ENCODE measurements at regions not wholly inside any gene's neighbourhood (a gene's known extent, or its start where the extent isn't known, plus 50 kb on each side); places are given as distances from the start of the nearest gene placed in this dataset.

DNA sequence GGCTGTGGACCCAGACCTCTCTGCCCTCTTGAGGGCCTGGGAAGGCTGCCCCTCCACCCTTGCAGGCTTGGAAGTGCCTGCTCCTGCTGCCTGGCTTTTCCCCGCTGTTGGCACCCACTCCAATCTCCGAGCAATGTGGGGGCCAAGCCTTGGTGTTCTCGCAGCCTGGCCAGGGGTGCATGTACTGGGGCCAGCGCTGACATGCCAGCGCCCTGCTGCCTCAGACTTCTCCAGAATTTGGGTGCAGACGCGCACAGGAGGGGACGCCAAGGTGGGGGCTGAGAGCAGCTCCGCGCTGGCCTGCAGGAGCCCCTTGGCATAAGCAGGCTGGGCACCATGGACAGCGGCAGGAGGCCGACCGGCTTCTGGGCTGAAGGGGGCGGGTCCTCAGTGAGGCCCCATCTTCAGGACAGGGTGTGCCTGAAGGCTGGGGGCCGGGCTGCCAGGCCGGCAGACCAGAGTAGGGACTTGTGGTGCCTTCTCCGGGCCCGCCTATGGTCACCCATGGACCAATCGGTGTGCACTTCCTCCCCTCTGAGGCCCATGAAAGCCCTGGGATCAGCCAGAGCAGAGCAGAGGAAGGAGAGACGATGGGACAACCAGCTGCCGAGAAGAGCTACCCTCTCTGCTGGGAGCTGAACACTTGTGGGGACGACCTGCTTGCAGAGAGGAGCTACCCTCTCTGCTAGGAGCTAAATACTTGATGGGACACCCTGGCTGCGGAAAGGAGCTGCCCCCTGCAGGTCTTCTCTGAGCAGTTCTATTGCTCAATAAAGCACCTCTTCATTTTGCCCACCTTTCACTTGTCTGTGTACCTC lies 118.3 kb downstream of the DNAAF6 start:
- no peak overlapping the region for H4K5ac ChIP-seq (ENCODE audit: low read length)
- H3K27me3 ChIP-seq (ENCODE audit: insufficient read depth, low read length, poor library complexity): no peaks in the 10 kb centered on the region
- no peaks in the 10 kb centered on the region for H3K79me1 ChIP-seq (ENCODE audit: low read length)
- no peak overlapping the region for H3K4me2 ChIP-seq (ENCODE audit: low read length)
- no peak overlapping the region for H3K27ac ChIP-seq (ENCODE audit: low read depth, low read length)
- no peak overlapping the region for H3K18ac ChIP-seq (ENCODE audit: low read length)
- no peak overlapping the region for H3K4me3 ChIP-seq (ENCODE audit: low read length)
- no peaks in the 10 kb centered on the region for H3K36me3 ChIP-seq (ENCODE audit: control insufficient read depth, insufficient read depth, low read length)
- H3K9ac ChIP-seq (ENCODE audit: low read length): no peak overlapping the region
- no peak overlapping the region for H4K8ac ChIP-seq (ENCODE audit: low read depth, low read length)
- WGBS (ENCODE audit: extremely low coverage, insufficient coverage, low lambda C conversion rate): no CpG with 5 or more reads among the region's 23 CpGs
- no peak overlapping the region for H3K23ac ChIP-seq (ENCODE audit: low read length)
- no peak overlapping the region for H3K56ac ChIP-seq (ENCODE audit: low read length)
- H3K79me2 ChIP-seq (ENCODE audit: control insufficient read depth, insufficient read depth, low read length): no peaks in the 10 kb centered on the region
- H3K4me1 ChIP-seq (ENCODE audit: control insufficient read depth, low read depth, low read length): no peaks in the 10 kb centered on the region
- H2AK5ac ChIP-seq (ENCODE audit: low read length): no peak overlapping the region
- H2BK120ac ChIP-seq (ENCODE audit: low read depth, low read length): no peak overlapping the region
- H2BK15ac ChIP-seq (replicated peaks; ENCODE audit: low read depth): no peak overlapping the region
- no peak overlapping the region for H2BK5ac ChIP-seq (ENCODE audit: low read length)
- DNase-seq: peak; percentile 93
- H3K4ac ChIP-seq (ENCODE audit: low read depth, low read length): no peak overlapping the region

DNA sequence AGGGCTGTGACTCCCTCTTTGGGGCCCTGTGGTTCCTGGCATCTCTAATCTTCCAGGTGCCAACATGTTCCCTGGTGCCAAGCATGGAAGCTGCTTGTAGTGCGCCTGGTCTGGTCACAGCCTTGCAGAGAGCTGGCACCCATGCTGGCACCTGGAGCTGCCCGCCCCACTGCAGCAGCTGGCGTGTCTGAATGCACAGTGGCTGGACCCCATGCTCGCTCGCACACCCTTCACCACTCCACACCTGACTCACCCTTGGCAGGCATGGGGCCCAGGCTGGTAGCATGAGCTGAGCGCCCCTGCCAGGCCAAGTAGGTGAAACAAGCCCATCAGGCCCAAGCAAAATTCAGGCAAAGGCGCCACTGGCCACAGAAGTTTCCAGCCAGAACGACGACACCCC lies 119.1 kb downstream of the DNAAF6 start:
- H3K79me2 ChIP-seq (ENCODE audit: control insufficient read depth, insufficient read depth, low read length): no peaks in the 10 kb centered on the region
- no peak overlapping the region for H2AK5ac ChIP-seq (ENCODE audit: low read length)
- no peak overlapping the region for H3K9ac ChIP-seq (ENCODE audit: low read length)
- no peak overlapping the region for H2BK15ac ChIP-seq (replicated peaks; ENCODE audit: low read depth)
- H3K18ac ChIP-seq (ENCODE audit: low read length): no peak overlapping the region
- H3K36me3 ChIP-seq (ENCODE audit: control insufficient read depth, insufficient read depth, low read length): no peaks in the 10 kb centered on the region
- no peak overlapping the region for H3K4me2 ChIP-seq (ENCODE audit: low read length)
- no peak overlapping the region for H3K27ac ChIP-seq (ENCODE audit: low read depth, low read length)
- no peaks in the 10 kb centered on the region for H3K79me1 ChIP-seq (ENCODE audit: low read length)
- H3K4me1 ChIP-seq (ENCODE audit: control insufficient read depth, low read depth, low read length): no peaks in the 10 kb centered on the region
- H3K4me3 ChIP-seq (ENCODE audit: low read length): no peak overlapping the region
- no CpG with 5 or more reads among the region's 9 CpGs for WGBS (ENCODE audit: extremely low coverage, insufficient coverage, low lambda C conversion rate)
- H3K27me3 ChIP-seq (ENCODE audit: insufficient read depth, low read length, poor library complexity): no peaks in the 10 kb centered on the region
- no peak overlapping the region for H3K23ac ChIP-seq (ENCODE audit: low read length)
- no peak overlapping the region for H3K56ac ChIP-seq (ENCODE audit: low read length)
- H4K8ac ChIP-seq (ENCODE audit: low read depth, low read length): no peak overlapping the region
- no peak for DNase-seq
- H4K5ac ChIP-seq (ENCODE audit: low read length): no peak overlapping the region
- H2BK120ac ChIP-seq (ENCODE audit: low read depth, low read length): no peak overlapping the region
- H2BK5ac ChIP-seq (ENCODE audit: low read length): no peak overlapping the region
- no peak overlapping the region for H3K4ac ChIP-seq (ENCODE audit: low read depth, low read length)

DNA sequence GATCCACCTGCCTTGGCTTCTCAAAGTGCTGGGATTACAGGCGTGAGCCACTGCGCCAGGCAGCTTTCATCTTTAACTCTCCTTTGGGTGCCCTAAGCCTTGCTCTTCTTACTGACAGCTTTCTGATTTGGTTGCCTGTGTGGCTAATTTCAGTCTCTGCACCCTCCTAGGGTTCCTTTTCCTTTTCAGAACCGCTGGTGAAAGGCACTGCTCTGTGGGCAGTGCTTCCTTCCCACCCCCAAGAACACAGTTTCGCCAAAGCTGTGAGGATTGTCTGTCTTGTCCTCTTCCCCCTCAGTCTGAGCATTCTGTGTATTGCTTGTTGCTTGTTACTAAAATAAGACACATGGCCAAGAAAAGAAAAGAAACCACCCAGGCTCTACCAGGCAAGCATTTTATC lies 101.4 kb upstream of the FRMPD3 start:
- H3K9ac ChIP-seq (ENCODE audit: low read length): no peak overlapping the region
- no peaks in the 10 kb centered on the region for H3K27me3 ChIP-seq (ENCODE audit: insufficient read depth, low read length, poor library complexity)
- H2BK120ac ChIP-seq (ENCODE audit: low read depth, low read length): no peak overlapping the region
- no peak overlapping the region for H4K8ac ChIP-seq (ENCODE audit: low read depth, low read length)
- no peaks in the 10 kb centered on the region for H3K79me1 ChIP-seq (ENCODE audit: low read length)
- no peak overlapping the region for H3K4ac ChIP-seq (ENCODE audit: low read depth, low read length)
- no peak overlapping the region for H3K27ac ChIP-seq (ENCODE audit: low read depth, low read length)
- H2AK5ac ChIP-seq (ENCODE audit: low read length): no peak overlapping the region
- no peak overlapping the region for H3K4me2 ChIP-seq (ENCODE audit: low read length)
- no peaks in the 10 kb centered on the region for H3K79me2 ChIP-seq (ENCODE audit: control insufficient read depth, insufficient read depth, low read length)
- no peak overlapping the region for H3K4me3 ChIP-seq (ENCODE audit: low read length)
- WGBS (ENCODE audit: extremely low coverage, insufficient coverage, low lambda C conversion rate): no CpG with 5 or more reads among the region's 4 CpGs
- no peak overlapping the region for H4K5ac ChIP-seq (ENCODE audit: low read length)
- H3K36me3 ChIP-seq (ENCODE audit: control insufficient read depth, insufficient read depth, low read length): no peaks in the 10 kb centered on the region
- no peak overlapping the region for H3K18ac ChIP-seq (ENCODE audit: low read length)
- no peak overlapping the region for H3K23ac ChIP-seq (ENCODE audit: low read length)
- no peak overlapping the region for H3K56ac ChIP-seq (ENCODE audit: low read length)
- DNase-seq: no peak
- H2BK15ac ChIP-seq (replicated peaks; ENCODE audit: low read depth): no peak overlapping the region
- H2BK5ac ChIP-seq (ENCODE audit: low read length): no peak overlapping the region
- no peaks in the 10 kb centered on the region for H3K4me1 ChIP-seq (ENCODE audit: control insufficient read depth, low read depth, low read length)

DNA sequence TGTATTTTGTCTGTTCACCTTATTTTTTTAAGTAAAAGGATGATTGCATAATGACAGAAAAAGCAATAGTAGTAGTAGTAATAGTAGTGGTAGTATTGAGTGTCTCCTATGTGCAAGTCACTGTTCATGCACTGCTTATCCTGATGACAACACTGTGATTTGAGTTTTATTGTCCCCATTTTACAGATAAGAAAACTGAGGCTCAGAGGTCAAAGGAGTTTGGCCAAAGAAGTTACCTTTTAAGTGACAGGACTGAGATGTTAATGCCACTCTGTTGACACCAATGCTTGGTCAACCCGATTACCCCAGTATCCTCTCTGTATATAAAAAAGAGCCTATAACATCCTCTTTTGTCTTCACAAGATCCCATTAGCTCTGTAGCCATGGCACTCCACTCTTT lies 100.5 kb upstream of the FRMPD3 start:
- Histone ChIP-seq H3K23ac (ENCODE audit: low read length) (no peak overlapping the region), H3K27me3 (ENCODE audit: insufficient read depth, low read length, poor library complexity) (no peaks in the 10 kb centered on the region), H2BK5ac (ENCODE audit: low read length) (no peak overlapping the region), H3K79me2 (ENCODE audit: control insufficient read depth, insufficient read depth, low read length) (no peaks in the 10 kb centered on the region), H2BK120ac (ENCODE audit: low read depth, low read length) (no peak overlapping the region), H3K4ac (ENCODE audit: low read depth, low read length) (no peak overlapping the region), H4K8ac (ENCODE audit: low read depth, low read length) (no peak overlapping the region), H3K9ac (ENCODE audit: low read length) (no peak overlapping the region), H3K4me2 (ENCODE audit: low read length) (no peak overlapping the region), H4K5ac (ENCODE audit: low read length) (no peak overlapping the region), H3K79me1 (ENCODE audit: low read length) (no peaks in the 10 kb centered on the region), H3K27ac (ENCODE audit: low read depth, low read length) (no peak overlapping the region), H3K4me3 (ENCODE audit: low read length) (no peak overlapping the region), H2AK5ac (ENCODE audit: low read length) (no peak overlapping the region), H3K56ac (ENCODE audit: low read length) (no peak overlapping the region), H3K4me1 (ENCODE audit: control insufficient read depth, low read depth, low read length) (no peaks in the 10 kb centered on the region), H2BK15ac (replicated peaks; ENCODE audit: low read depth) (no peak overlapping the region), H3K18ac (ENCODE audit: low read length) (no peak overlapping the region), H3K36me3 (ENCODE audit: control insufficient read depth, insufficient read depth, low read length) (no peaks in the 10 kb centered on the region)
- no CpG with 5 or more reads among the region's 1 CpG for WGBS (ENCODE audit: extremely low coverage, insufficient coverage, low lambda C conversion rate)
- no peak for DNase-seq

DNA sequence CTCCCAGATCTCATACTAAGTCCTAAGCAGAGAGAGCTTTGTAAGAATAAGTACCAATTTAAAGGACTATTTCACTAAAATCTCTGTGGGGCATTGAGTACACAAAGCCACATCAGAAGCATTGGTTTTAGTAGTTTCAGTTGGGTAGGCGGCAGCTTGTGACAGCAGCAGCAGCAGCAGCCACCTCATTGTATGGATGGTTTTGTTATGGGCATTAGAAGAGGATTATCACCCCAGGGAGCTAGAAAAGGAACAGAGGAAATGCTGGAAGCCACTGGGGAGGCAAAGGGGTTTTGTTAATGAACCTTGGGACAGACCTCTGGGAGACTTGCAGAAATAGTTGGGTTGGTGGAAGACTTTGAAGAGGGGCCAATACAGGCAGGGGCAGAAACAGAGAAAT lies 93.9 kb upstream of the FRMPD3 start:
- peak; percentile 87 for DNase-seq
- no peak overlapping the region for H3K4me3 ChIP-seq (ENCODE audit: low read length)
- no peak overlapping the region for H3K18ac ChIP-seq (ENCODE audit: low read length)
- H3K23ac ChIP-seq (ENCODE audit: low read length): no peak overlapping the region
- no peak overlapping the region for H4K8ac ChIP-seq (ENCODE audit: low read depth, low read length)
- H3K4ac ChIP-seq (ENCODE audit: low read depth, low read length): no peak overlapping the region
- no peaks in the 10 kb centered on the region for H3K27me3 ChIP-seq (ENCODE audit: insufficient read depth, low read length, poor library complexity)
- no peak overlapping the region for H2BK5ac ChIP-seq (ENCODE audit: low read length)
- no peak overlapping the region for H3K27ac ChIP-seq (ENCODE audit: low read depth, low read length)
- H2BK120ac ChIP-seq (ENCODE audit: low read depth, low read length): no peak overlapping the region
- H3K9ac ChIP-seq (ENCODE audit: low read length): no peak overlapping the region
- peaks cover 3% of the 10 kb centered on the region for H3K4me1 ChIP-seq (ENCODE audit: control insufficient read depth, low read depth, low read length)
- H4K5ac ChIP-seq (ENCODE audit: low read length): no peak overlapping the region
- H3K36me3 ChIP-seq (ENCODE audit: control insufficient read depth, insufficient read depth, low read length): no peaks in the 10 kb centered on the region
- no peaks in the 10 kb centered on the region for H3K79me2 ChIP-seq (ENCODE audit: control insufficient read depth, insufficient read depth, low read length)
- H2AK5ac ChIP-seq (ENCODE audit: low read length): no peak overlapping the region
- H3K56ac ChIP-seq (ENCODE audit: low read length): no peak overlapping the region
- H2BK15ac ChIP-seq (replicated peaks; ENCODE audit: low read depth): no peak overlapping the region
- H3K79me1 ChIP-seq (ENCODE audit: low read length): no peaks in the 10 kb centered on the region
- no CpG with 5 or more reads among the region's 1 CpG for WGBS (ENCODE audit: extremely low coverage, insufficient coverage, low lambda C conversion rate)
- no peak overlapping the region for H3K4me2 ChIP-seq (ENCODE audit: low read length)
